ENCODE measurements at regions not wholly inside any gene's neighbourhood (a gene's known extent, or its start where the extent isn't known, plus 50 kb on each side); places are given as distances from the start of the nearest gene placed in this dataset.

DNA sequence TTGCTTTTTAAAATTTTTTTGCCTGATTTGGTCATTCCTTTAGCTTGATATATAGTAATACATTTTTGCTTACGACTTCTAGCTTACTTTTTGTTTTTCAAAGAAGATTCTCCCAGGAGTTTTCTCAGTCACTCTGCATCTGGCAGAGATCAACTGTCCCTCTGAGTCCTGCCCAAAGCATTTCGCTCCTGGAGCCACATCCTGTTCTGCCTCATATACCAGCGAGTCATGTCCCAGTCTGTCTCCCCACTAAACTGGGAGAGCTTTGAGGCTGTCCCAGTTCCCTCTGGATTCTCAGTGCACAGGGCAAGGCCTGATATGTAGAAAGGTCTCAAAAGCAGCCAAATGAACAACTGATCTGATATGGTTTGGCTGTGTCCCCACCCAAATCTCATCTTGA is 326.3 kb downstream of the ARRDC4 start:
- TF ChIP-seq SIN3A (IDR thresholded peaks at IDR 0.05; ENCODE audit: borderline replicate concordance, insufficient read depth, low read length), result no peak
- TF ChIP-seq POLR2AphosphoS5 (IDR thresholded peaks at IDR 0.05; ENCODE audit: low read depth, low read length), result no peak
- no peak for TF ChIP-seq TAF1 (IDR thresholded peaks at IDR 0.05; ENCODE audit: borderline replicate concordance, insufficient read depth, low read length)

Data from PFSK-1 (cell line).